IMR-90 (cell line): ENCODE measurements at regions not wholly inside any gene's neighbourhood (a gene's known extent, or its start where the extent isn't known, plus 50 kb on each side); places are given as distances from the start of the nearest gene placed in this dataset.

Experiments used
- ATAC-seq: fragments of 200-7000 bp; cut with Tn5 transposase; 2 replicates; pipeline ENCODE4 v1.9.1; 2020; ENCODE audit warnings: low read depth, mild to moderate bottlenecking, moderate library complexity
- BruUV-seq: library from RNA; stranded (reverse); fragments of 400-500 nt; replicated peaks from 2 replicates; lab custom pipeline; 2021; lab: Mats Ljungman, UMichigan
- CTCF ChIA-PET: fragments of 300-600 bp; formaldehyde crosslinking; extraction: SDS; loops from one replicate; lab custom pipeline; 2021; ENCODE audit warnings: antibody characterized with exemption; lab: Yijun Ruan, JAX
- POLR2A ChIA-PET: fragments of 300-600 bp; sonication (Branson Sonifier 250); formaldehyde crosslinking; loops from one replicate; lab custom pipeline; 2022; ENCODE audit warnings: antibody characterized with exemption; ENCODE audit not compliant: unreplicated experiment; lab: Charles Lee
- DNase-seq: peaks from one replicate; pipeline ENCODE4 v3.0.0; 2013
- H2AFZ ChIP-seq: replicated peaks from 2 replicates; pipeline ENCODE3; 2013; ENCODE audit warnings: low read length, mild to moderate bottlenecking; ENCODE audit not compliant: poor library complexity
- H2AK5ac ChIP-seq: 2 replicates; pipeline ENCODE4 v1.6.1; 2013; ENCODE audit warnings: low read depth, low read length, inconsistent platforms
- H2AK9ac ChIP-seq: replicated peaks from 2 replicates; pipeline ENCODE3; 2013; ENCODE audit warnings: mild to moderate bottlenecking, low read depth, low read length, moderate library complexity; ENCODE audit not compliant: poor library complexity
- H2BK120ac ChIP-seq: 2 replicates; pipeline ENCODE4 v1.6.1; 2013; ENCODE audit warnings: low read depth, low read length, inconsistent platforms
- H2BK15ac ChIP-seq: 3 replicates; pipeline ENCODE4 v1.6.1; 2013; ENCODE audit warnings: low read depth, low read length, inconsistent platforms
- H2BK20ac ChIP-seq: 2 replicates; pipeline ENCODE4 v1.6.1; 2013; ENCODE audit warnings: low read depth, mild to moderate bottlenecking, inconsistent platforms, low read length, moderate library complexity
- H2BK5ac ChIP-seq: 2 replicates; pipeline ENCODE4 v1.6.1; 2013; ENCODE audit warnings: mild to moderate bottlenecking, low read depth, low read length, inconsistent platforms; ENCODE audit not compliant: poor library complexity, severe bottlenecking
- H3K14ac ChIP-seq: replicated peaks from 2 replicates; pipeline ENCODE4 v1.6.1; 2013; ENCODE audit warnings: low read depth, low read length, inconsistent platforms
- H3K18ac ChIP-seq: 2 replicates; pipeline ENCODE4 v1.6.1; 2013; ENCODE audit warnings: low read depth, low read length, control low read depth
- H3K23ac ChIP-seq: 2 replicates; pipeline ENCODE4 v1.6.1; 2013; ENCODE audit warnings: low read depth, low read length, inconsistent platforms
- H3K27ac ChIP-seq: 2 replicates; pipeline ENCODE4 v1.5.1; 2013; ENCODE audit warnings: mild to moderate bottlenecking, control low read depth, low read length; ENCODE audit not compliant: insufficient read depth
- H3K27me3 ChIP-seq: 2 replicates; pipeline ENCODE4 v1.6.1; 2013; ENCODE audit warnings: low read length; ENCODE audit not compliant: control insufficient read depth, insufficient read depth
- H3K36me3 ChIP-seq: 2 replicates; pipeline ENCODE4 v1.6.1; 2013; ENCODE audit warnings: low read length, mixed read lengths; ENCODE audit not compliant: control insufficient read depth, insufficient read depth
- H3K4ac ChIP-seq: 2 replicates; pipeline ENCODE4 v1.6.1; 2013; ENCODE audit warnings: low read depth, low read length, inconsistent platforms
- H3K4me1 ChIP-seq: 2 replicates; pipeline ENCODE4 v1.6.1; 2013; ENCODE audit warnings: low read length, mixed read lengths; ENCODE audit not compliant: control insufficient read depth, insufficient read depth
- H3K4me2 ChIP-seq: 2 replicates; pipeline ENCODE4 v1.6.1; 2013; ENCODE audit warnings: low read depth, mild to moderate bottlenecking, control low read depth, low read length, moderate library complexity
- H3K4me3 ChIP-seq: 2 replicates; pipeline ENCODE4 v1.5.1; 2013; ENCODE audit warnings: low read depth, mild to moderate bottlenecking, control low read depth, low read length, moderate library complexity; ENCODE audit not compliant: insufficient read depth
- H3K56ac ChIP-seq: 2 replicates; pipeline ENCODE4 v1.6.1; 2013; ENCODE audit warnings: low read length, inconsistent platforms; ENCODE audit not compliant: insufficient read depth; ENCODE audit errors: extremely low read depth
- H3K79me1 ChIP-seq, 2 experiments: 2 replicates each; pipeline ENCODE4 v1.6.1; 2013; ENCODE audit warnings: low read length in 2 of 2, inconsistent platforms in 1 of 2, low read depth in 1 of 2
- H3K9ac ChIP-seq: 2 replicates; pipeline ENCODE4 v1.6.1; 2013; ENCODE audit warnings: low read depth, low read length, control low read depth
- H3K9me1 ChIP-seq: 2 replicates; pipeline ENCODE4 v1.6.1; 2013; ENCODE audit warnings: low read length, inconsistent platforms; ENCODE audit not compliant: insufficient read depth
- H3K9me3 ChIP-seq: 2 replicates; pipeline ENCODE4 v1.6.1; 2013; ENCODE audit warnings: low read length; ENCODE audit not compliant: control insufficient read depth, insufficient read depth
- H4K20me1 ChIP-seq: 2 replicates; pipeline ENCODE4 v1.6.1; 2013; ENCODE audit warnings: low read length, inconsistent platforms; ENCODE audit not compliant: insufficient read depth
- H4K5ac ChIP-seq: 2 replicates; pipeline ENCODE4 v1.6.1; 2013; ENCODE audit warnings: mild to moderate bottlenecking, low read depth, low read length, control low read depth
- H4K8ac ChIP-seq, 2 experiments: 2 replicates each; pipeline ENCODE4 v1.6.1; 2013; ENCODE audit warnings: low read depth in 2 of 2, low read length in 2 of 2, control low read depth in 1 of 2, inconsistent platforms in 1 of 2
- H4K91ac ChIP-seq: 2 replicates; pipeline ENCODE4 v1.6.1; 2013; ENCODE audit warnings: low read depth, low read length, inconsistent platforms; ENCODE audit not compliant: insufficient read depth
- BHLHE40 ChIP-seq: fragments of 150-350 bp; IDR thresholded peaks from 2 replicates; pipeline ENCODE4 v1.6.1; 2016; ENCODE audit warnings: mild to moderate bottlenecking, low read depth, low read length
- MAZ ChIP-seq: IDR thresholded peaks from 2 replicates; pipeline ENCODE4 v1.6.1; 2012; ENCODE audit warnings: low read depth, mild to moderate bottlenecking, low read length, improper control_type of control experiment, moderate library complexity, borderline replicate concordance
- MXI1 ChIP-seq: IDR thresholded peaks from 2 replicates; pipeline ENCODE4 v1.6.1; 2012; ENCODE audit warnings: low read depth, mild to moderate bottlenecking, low read length, moderate library complexity, borderline replicate concordance
- RCOR1 ChIP-seq: IDR thresholded peaks from 2 replicates; pipeline ENCODE4 v1.6.1; 2012; ENCODE audit warnings: mild to moderate bottlenecking, low read length, improper control_type of control experiment; ENCODE audit not compliant: insufficient replicate concordance
- WGBS, 2 experiments: methylation state at CpG; one replicate each; pipeline versions ENCODE4 v1.1.5 to v1.1.7; 2013; ENCODE audit warnings: missing lambda C conversion rate in 2 of 2; ENCODE audit not compliant: insufficient read length in 1 of 2; ENCODE audit errors: extremely low coverage in 2 of 2; 5-methylcytosine and 5-hydroxymethylcytosine counted together
- dilution Hi-C: fragments of 300-500 bp; cut with HindIII; formaldehyde crosslinking; loops from one replicate; pipeline ENCODE4 v1.14.3; 2018; ENCODE audit warnings: low sequenced_read_pairs; ENCODE audit not compliant: unreplicated experiment
- in situ Hi-C: fragments of 300-500 bp; cut with MboI; formaldehyde crosslinking; loops from 3 replicates; pipeline ENCODE4 v1.14.3; 2019; ENCODE audit warnings: low sequenced_read_pairs, inconsistent platforms, mixed read lengths
- intact Hi-C: fragments of 100-400 bp; cut with micrococcal nuclease; formaldehyde crosslinking; loops from 2 replicates; pipeline ENCODE4 v1.10.0; 2022

- peaks cover 12% of the 10 kb centered on the region for H3K27me3 ChIP-seq
- H3K9me3 ChIP-seq, result no peaks in the 10 kb centered on the region
- TF ChIP-seq BHLHE40, result no peak
- TF ChIP-seq MAZ, result no peak
- no peak for TF ChIP-seq MXI1
- TF ChIP-seq RCOR1, result no peak
- H3K4ac ChIP-seq, result no peak overlapping the region
- no peak overlapping the region for H3K4me3 ChIP-seq
- WGBS, 2 experiments, result 92% methylated on average over 2 of the region's 5 CpGs; no CpG with 5 or more reads in 1 of the 2 experiments
- H2BK5ac ChIP-seq, result no peak overlapping the region
- no peak for ATAC-seq
- intact Hi-C loops, result no loop called here
- H2BK15ac ChIP-seq, result no peak overlapping the region
- H4K5ac ChIP-seq, result no peak overlapping the region
- H3K4me2 ChIP-seq, result no peak overlapping the region
- H3K79me1 ChIP-seq, result no peaks in the 10 kb centered on the region
- no peak overlapping the region for H3K18ac ChIP-seq
- dilution Hi-C loops, result no loop called here
- no peak overlapping the region for H4K91ac ChIP-seq
- no TSS peak for BruUV-seq
- DNase-seq, result no peak
- H3K9me1 ChIP-seq, result no peaks in the 10 kb centered on the region
- H2BK120ac ChIP-seq, result no peak overlapping the region
- H3K56ac ChIP-seq, result no peak overlapping the region
- H2AFZ ChIP-seq, result no peak overlapping the region
- H2BK20ac ChIP-seq, result no peak overlapping the region
- ChIA-PET CTCF (no interaction called here), POLR2A (no interaction called here)
- in situ Hi-C loops, result no loop called here
- peaks cover 7% of the 10 kb centered on the region for H3K4me1 ChIP-seq
- H3K9ac ChIP-seq, result no peak overlapping the region
- H4K8ac ChIP-seq, result no peak overlapping the region
- H2AK5ac ChIP-seq, result no peak overlapping the region
- H4K20me1 ChIP-seq, result no peaks in the 10 kb centered on the region
- H3K36me3 ChIP-seq, result no peaks in the 10 kb centered on the region
- H2AK9ac ChIP-seq, result no peak overlapping the region
- H3K27ac ChIP-seq, result no peak overlapping the region
- no peak overlapping the region for H3K23ac ChIP-seq
- H3K14ac ChIP-seq, result no peak overlapping the region
Observed at GRCh38 chr10:118956802-118957442, 72.6 kb upstream of the NANOS1 start.
